ENCODE measurements at regions not wholly inside any gene's neighbourhood (a gene's known extent, or its start where the extent isn't known, plus 50 kb on each side); places are given as distances from the start of the nearest gene placed in this dataset.
"Not testable (repeated sequence)": the region's sequence is repeated elsewhere in the genome, so short reads cannot be mapped to it uniquely, and the experiment has no call there.

GRCh38 chr16:86078121-86078600 lies 179.2 kb downstream of the IRF8 start:
- Histone ChIP-seq H3K27me3 (peaks cover 38% of the 10 kb centered on the region), H3K4me3 (ENCODE audit: low read depth in 1 of 2, low read length in 1 of 2) (no peak overlapping the region), H3K36me3 (no peaks in the 10 kb centered on the region), H3K4me1 (ENCODE audit: control insufficient read depth in 1 of 2, insufficient read depth in 1 of 2, low read depth in 1 of 2, low read length in 1 of 2) (no peaks in the 10 kb centered on the region), H3K9me3 (no peaks in the 10 kb centered on the region), H3K27ac (no peak overlapping the region)
- TF ChIP-seq CTCF (IDR thresholded peaks at IDR 0.05), result no peak

GRCh38 chr16:86078711-86079110 lies 179.7 kb downstream of the IRF8 start:
- not testable (repeated sequence) for H3K27ac ChIP-seq; H3K4me3 ChIP-seq (ENCODE audit: low read depth in 1 of 2, low read length in 1 of 2); H3K4me1 ChIP-seq (ENCODE audit: control insufficient read depth in 1 of 2, insufficient read depth in 1 of 2, low read depth in 1 of 2, low read length in 1 of 2); H3K36me3 ChIP-seq; H3K9me3 ChIP-seq
- peaks cover 38% of the 10 kb centered on the region for H3K27me3 ChIP-seq

- Histone ChIP-seq H3K9me3 (no peaks in the 10 kb centered on the region), H3K27ac (no peak overlapping the region), H3K27me3 (peaks cover 37% of the 10 kb centered on the region), H3K4me1 (ENCODE audit: control insufficient read depth in 1 of 2, insufficient read depth in 1 of 2, low read depth in 1 of 2, low read length in 1 of 2) (no peaks in the 10 kb centered on the region), H3K4me3 (ENCODE audit: low read depth in 1 of 2, low read length in 1 of 2) (no peak overlapping the region), H3K36me3 (no peaks in the 10 kb centered on the region)
- no peak for TF ChIP-seq CTCF (IDR thresholded peaks at IDR 0.05)
Measured at GRCh38 chr16:86079255-86079885, 180.4 kb downstream of the IRF8 start.

- Histone ChIP-seq H3K27ac (no peak overlapping the region), H3K4me1 (ENCODE audit: control insufficient read depth in 1 of 2, insufficient read depth in 1 of 2, low read depth in 1 of 2, low read length in 1 of 2) (no peaks in the 10 kb centered on the region), H3K27me3 (peaks cover 30% of the 10 kb centered on the region), H3K4me3 (ENCODE audit: low read depth in 1 of 2, low read length in 1 of 2) (no peak overlapping the region), H3K9me3 (no peaks in the 10 kb centered on the region), H3K36me3 (no peaks in the 10 kb centered on the region)
- no peak for TF ChIP-seq CTCF (IDR thresholded peaks at IDR 0.05)
Measured at GRCh38 chr16:86080131-86080875, 181.3 kb downstream of the IRF8 start.

GRCh38 chr16:86080982-86081381 lies 182.0 kb downstream of the IRF8 start:
- TF ChIP-seq CTCF (IDR thresholded peaks at IDR 0.05), result no peak
- no peaks in the 10 kb centered on the region for H3K4me1 ChIP-seq (ENCODE audit: control insufficient read depth in 1 of 2, insufficient read depth in 1 of 2, low read depth in 1 of 2, low read length in 1 of 2)
- no peaks in the 10 kb centered on the region for H3K36me3 ChIP-seq
- no peak overlapping the region for H3K27ac ChIP-seq
- H3K9me3 ChIP-seq, result no peaks in the 10 kb centered on the region
- peaks cover 30% of the 10 kb centered on the region for H3K27me3 ChIP-seq
- no peak overlapping the region for H3K4me3 ChIP-seq (ENCODE audit: low read depth in 1 of 2, low read length in 1 of 2)

GRCh38 chr16:86082418-86083030 lies 183.6 kb downstream of the IRF8 start:
- no peaks in the 10 kb centered on the region for H3K4me1 ChIP-seq (ENCODE audit: control insufficient read depth in 1 of 2, insufficient read depth in 1 of 2, low read depth in 1 of 2, low read length in 1 of 2)
- H3K27ac ChIP-seq, result no peak overlapping the region
- no peaks in the 10 kb centered on the region for H3K36me3 ChIP-seq
- no peaks in the 10 kb centered on the region for H3K9me3 ChIP-seq
- TF ChIP-seq CTCF (IDR thresholded peaks at IDR 0.05), result no peak
- no peak overlapping the region for H3K4me3 ChIP-seq (ENCODE audit: low read depth in 1 of 2, low read length in 1 of 2)
- peaks cover 30% of the 10 kb centered on the region for H3K27me3 ChIP-seq

Measured in neutrophil (primary cell).